Occipital lobe (tissue), 1 donor: ENCODE measurements at regions not wholly inside any gene's neighbourhood (a gene's known extent, or its start where the extent isn't known, plus 50 kb on each side); places are given as distances from the start of the nearest gene placed in this dataset.
"Not testable (repeated sequence)": the region's sequence is repeated elsewhere in the genome, so short reads cannot be mapped to it uniquely, and the experiment has no call there.

Experiments
- DNase-seq: peaks from one replicate; lab custom pipeline; 2025; lab: John Stamatoyannopoulos, UW

DNA sequence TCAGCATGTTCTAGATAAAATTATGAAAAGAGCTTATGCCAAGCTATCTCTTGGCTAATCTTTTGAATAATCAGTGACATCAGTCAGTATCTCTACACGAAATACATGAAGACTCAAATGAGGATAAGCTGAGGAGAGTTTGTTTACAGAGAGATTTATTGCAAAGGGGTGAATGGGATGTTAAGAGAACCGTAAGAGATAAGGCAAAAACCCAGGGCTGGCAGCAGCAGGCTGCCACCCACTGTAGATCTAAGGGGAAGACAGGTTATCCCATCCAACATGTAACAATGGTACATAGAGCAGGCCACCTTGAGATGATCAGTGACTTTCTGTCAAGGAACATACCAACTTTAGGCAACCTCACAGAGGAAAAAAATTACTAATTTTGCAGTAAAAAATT lies 432.1 kb upstream of the NR3C2 start:
- no peak for DNase-seq

DNA sequence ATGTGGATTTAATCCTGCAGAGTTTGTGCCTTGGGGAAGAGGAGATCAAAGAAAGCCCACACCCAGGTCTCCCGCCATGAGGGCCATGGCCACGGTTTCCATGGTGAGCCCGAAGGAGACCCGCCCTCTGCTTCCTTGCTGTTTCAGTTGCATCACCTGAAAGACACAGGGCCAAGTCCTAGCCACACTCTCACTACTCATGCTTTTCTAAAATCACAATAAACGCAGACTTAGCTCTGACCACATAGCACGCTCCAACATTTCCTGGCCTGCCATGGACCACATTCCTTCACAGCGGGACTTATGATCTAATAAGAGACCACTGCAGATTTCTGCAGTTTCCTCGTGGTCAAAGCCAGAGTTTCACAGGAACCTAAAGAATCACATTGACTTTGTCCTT lies 426.0 kb upstream of the NR3C2 start:
- DNase-seq = no peak

DNA sequence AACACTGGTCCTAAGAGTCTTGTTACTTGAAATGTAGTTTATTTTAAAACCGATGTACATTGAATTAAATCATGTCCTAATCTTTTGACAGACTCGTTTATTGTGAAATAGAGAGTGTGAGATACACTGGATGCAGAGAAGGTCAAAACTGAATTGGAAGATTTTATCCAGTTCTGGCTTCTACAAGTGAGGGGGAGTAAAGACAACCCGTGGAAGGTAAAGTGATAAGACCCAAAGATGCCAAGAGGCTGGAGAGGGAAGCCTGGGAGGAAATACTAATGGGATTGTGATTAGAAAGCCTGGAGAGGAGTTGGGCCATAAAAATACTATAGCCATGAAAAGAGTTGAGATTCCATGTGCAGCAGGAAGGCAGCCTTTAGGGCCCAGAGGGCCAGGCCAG lies 424.5 kb upstream of the NR3C2 start:
- DNase-seq = no peak

DNA sequence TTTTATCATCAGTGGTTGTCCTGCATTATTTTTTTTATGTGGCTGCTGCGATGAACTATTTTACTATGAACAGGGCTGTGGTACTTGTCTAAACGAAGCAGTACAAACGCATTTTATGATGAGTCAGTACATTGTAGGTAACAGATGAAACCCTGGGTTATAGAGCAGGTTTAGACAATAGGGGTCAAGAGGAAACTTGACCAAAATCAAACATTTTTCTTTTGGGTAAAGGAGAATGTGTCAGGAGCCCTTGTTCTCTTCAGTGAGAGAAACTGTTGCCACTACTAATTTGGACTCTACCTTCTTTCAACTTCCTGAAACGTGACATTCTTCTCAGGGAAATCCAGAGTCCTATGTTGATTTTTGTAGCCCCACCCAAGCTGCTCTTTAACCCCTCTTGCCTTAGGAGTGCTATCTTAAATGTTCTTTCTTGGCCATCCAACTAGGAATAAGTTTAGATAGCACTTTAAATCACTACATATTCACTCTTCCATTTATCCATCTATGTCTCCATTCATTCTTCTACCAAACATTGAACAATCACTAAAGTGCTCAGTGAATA lies 415.8 kb upstream of the NR3C2 start:
- DNase-seq = no peak

DNA sequence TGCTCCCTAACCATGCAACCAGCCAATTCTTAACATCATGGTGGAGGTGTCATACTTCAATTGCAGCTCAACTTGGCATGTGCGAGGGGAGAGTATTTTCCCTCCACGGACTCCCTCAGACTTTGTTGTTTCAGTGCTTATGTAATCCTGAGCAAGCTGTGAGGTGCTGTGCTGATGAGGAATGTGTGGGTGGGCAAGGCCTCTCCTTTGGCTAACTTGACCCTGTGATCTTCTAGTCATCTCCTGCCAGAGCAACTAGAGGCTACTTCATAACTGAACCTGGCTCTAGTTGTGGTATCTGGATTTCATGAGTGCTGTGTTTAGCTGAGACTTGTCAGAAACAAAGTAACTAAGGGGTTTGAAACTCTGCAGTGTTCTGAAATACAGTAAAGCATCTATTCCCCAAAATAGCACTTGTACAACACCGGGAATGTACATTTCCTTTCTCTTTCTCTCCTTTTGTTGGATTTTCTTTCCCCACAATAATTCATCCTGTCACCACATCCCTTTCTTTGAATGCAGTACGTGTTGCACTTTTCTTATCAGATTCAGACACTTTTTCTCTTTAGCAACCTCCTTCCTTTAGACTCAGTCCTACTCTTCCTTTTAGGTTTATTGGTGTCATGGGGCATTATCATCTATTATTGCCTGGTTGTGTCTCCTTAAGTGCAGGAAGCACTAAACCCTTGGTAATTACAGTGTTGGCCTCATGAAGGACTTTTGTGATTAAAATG lies 415.2 kb upstream of the NR3C2 start:
- DNase-seq = no peak

DNA sequence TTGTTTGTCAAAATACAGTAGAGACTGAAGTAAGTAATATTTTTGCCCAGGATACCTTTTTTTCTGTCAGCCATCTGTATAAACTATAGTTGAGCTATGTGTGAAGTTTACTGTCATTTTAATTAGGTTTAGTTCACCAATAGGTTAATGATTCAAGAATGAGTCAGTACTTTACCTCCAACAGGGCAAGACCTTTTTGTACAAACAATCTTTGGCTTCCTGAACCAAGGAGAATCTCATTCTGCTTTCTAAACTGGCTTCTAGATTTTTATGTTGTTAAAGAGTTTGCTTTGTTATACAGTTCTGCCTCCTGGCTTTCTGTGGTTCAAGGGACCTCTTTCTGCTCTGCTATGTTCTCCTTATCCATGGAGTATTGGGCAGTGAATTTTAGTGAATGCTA lies 412.0 kb upstream of the NR3C2 start:
- DNase-seq = no peak

DNA sequence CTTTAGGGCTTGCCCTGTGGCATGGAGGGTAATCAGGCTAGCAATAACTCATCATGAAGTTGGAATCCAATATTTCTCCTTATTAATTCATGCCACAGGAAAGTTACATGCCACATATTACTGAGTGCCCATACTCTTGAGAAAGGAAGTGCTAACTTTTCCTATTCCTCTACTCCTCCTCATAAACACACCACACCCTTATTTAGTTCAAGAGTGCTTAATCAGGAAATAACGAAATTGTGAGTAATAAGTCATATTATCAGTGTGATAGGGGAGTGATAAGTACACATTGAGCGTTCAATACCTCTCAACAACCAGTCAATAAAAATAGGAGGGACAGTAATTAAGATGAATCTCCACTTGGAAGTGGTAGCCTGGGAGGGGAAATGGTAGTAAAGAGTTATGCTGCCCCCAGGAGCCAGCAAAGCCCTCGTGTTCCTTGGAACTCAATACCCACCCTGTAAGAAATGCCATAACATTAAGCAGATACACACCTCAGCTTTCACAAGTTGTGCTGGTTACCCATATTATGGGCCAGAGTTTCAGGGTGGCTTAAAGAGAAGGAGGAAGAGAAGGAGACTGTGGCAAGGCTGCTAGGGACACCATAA lies 410.0 kb upstream of the NR3C2 start:
- DNase-seq = no peak

DNA sequence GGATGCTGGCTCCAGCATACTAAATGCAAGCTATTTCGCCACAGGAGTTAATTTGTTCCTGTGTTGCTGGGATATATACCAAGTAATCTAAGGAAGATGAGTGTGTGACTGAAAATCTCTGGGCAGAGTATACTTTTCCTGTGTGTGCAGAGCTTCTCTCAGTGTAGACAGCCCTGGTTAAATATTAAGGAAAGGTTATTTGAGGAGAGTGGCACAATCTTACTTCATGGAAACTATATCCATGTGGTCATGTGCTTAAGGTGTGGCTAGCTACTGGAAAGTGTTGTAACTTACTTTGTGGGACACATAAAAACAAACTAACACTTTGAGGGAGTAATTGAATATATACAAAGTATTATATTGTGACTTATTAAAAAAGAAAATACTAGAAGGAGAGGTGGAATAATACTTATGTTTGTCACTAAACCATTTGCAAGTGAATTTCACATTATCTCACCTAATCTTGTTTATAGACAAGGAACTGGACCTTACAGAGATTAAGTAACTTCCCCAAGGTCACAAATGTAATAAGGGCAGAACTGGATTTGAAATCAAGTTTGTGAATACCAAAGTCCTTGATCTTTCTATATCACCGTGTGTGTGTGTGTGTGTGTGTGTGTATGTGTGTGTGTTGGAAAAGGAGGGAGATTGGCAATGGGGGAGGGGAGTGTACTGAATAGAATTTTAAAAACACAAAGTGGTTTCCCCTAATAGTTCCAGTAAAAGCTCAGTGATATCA lies 408.2 kb upstream of the NR3C2 start:
- DNase-seq = no peak

DNA sequence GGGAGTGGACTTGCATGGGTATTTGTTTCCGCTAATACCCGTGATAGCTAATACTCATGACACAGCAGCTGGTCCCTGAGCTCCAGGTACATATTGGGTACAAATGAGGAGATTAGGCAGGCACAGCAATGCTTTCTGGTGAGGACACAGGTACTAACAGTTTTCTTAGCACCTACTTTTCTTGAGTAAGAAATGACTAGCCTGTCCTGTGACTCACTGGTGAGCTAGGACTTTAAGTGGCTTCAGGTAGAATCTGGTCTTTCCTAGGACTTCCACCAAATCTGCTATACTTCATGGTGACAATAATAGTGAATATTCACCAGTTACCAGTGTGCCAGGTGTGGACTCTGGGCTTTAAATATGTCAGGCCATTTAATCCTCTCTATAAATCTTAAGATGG lies 407.4 kb upstream of the NR3C2 start:
- DNase-seq = no peak

DNA sequence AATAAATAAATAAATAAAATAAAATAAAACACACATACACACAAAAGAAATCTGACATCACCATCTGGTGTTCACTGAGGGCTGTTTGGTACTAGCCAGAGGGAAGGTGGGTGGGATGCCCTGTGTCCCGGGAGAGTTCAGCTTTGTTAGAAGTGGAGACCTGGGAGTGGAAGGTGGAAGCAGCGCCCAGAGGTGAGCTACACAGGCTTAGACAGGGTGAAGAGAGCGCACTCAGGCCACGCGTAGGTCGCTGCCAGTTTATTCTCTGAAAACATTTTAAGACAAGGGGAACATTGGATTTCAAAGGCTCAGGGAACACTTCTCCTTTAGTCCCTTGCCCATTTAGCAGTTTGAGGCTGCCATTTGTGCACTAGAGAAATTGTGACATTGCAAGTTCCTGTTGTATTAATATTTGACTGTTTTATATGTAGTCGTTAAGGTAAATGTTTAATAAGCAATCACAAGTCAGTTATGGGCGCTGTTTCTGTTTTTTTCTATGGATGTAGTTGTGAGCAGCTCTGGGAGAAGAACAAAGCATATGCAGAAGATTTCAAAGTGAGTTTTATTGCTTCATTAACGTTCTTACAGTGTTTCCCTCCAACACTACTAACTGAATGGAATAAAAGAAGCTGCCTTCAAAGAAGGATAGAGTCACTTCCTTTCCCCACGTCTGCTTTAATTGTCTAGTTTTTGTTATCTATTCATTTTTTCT lies 405.5 kb upstream of the NR3C2 start:
- DNase-seq = no peak

DNA sequence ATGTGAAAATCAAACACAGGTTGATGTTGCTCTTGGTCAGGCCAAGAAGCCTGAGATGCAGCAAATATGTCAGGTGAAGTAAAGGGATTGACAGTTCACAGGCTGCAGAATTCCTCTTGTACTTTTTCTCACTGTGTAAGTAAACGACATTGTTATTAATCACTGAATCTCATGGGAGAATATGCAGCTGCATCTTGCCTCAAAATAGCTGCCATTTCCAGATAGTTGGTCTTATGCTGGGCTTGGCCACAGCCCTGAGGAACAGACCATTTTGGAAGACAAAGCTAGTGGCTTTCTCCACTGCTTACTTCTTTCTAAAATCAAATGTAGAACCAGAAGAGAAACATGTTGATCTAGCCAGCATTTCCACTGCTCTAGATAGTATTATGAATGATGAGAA lies 403.4 kb upstream of the NR3C2 start:
- no peak for DNase-seq

DNA sequence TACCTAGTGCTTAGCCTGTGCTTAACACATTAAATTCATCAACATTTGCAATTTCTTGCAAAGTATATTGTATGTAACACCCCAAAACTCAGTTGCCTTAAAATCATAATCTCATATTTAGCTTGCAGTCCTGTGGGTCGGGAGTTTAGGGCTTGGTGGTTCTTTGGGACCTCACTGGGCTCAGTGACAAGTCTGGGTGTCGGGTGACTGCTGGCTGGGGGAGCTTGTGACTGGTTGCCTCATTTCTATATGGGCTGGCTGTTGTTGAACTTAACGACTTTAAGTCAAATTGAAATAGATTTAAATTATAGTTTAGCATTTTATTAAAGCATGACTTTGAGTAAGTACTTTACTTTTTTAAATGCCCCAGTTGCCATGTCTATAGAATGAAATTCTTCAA lies 401.4 kb upstream of the NR3C2 start:
- DNase-seq = no peak

DNA sequence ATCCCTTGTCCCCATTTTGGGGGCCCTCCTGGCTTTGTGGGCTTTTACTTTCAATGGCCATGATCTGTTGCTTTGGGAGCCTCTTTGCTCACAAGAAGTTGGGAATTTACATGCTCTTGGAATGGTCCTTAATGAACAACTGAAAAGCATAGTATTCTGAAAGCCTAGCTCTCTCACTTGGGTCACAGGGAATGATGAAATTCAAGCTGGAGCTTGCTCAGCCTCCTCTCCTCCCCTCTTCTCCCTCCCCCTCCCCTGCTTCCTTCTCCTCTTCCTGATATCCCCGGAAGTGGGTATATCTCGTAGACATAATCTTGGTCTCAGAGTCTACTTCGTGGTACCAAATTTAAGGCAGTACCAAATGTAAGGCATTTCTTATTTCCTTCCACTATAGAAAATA lies 400.6 kb upstream of the NR3C2 start:
- DNase-seq = no peak

DNA sequence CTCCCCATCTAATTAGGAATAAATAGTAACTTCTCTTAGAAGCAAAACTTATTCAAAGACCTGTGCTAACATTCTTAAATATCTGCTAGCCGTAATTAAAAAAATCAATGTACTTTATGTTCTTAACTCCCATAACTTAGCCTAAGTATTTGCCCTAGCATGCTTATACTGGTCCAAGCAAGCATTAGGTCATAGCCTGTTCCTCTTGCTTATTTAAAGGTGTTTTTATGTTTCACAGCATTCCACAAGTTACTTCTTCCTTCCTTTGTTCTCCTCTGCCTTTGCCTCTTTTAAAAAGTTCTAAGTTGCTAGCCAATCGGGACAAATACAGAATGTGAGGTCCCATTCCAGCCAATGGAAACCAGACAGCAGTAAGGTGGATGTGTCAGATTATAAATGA lies 395.4 kb upstream of the NR3C2 start:
- DNase-seq = not testable (repeated sequence)

DNA sequence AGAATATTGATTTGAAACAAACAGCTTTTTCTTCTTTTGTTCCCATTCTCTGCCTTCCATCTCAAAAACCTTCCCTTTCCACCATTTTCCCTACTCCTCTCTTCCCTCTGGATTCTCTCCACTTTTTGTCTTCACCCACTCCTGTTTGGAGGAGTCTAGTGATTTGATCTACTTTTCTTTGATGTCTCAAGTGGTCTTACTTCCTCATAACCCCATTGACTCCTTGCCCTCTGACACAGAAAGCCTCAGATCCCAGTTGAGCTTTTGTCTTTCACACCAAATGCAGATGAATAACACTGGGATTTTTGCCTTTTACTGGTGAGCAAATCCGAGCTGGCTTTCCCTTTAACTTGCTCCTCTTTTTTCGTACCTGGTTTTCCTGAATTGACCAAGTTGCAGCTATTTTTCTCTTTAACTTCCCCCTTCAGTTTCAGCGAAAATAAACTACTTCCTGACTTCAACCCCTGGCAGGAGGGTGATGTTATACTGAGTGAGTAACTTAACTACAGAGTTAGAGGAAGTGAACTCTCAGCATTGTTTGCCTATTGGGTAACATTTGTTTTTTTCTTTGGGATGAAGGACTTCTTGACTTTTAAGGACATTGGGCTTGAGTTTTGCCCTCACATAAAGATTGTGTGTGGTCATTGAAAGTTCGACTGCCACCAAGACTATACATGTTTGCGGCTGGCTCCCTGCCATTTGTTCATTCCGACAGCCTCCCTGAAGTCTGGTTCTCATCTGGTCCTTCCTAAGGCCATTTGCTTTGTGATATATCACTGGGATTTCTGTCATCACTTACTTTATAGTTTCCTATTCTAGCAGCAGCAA lies 392.8 kb upstream of the NR3C2 start:
- DNase-seq = no peak

DNA sequence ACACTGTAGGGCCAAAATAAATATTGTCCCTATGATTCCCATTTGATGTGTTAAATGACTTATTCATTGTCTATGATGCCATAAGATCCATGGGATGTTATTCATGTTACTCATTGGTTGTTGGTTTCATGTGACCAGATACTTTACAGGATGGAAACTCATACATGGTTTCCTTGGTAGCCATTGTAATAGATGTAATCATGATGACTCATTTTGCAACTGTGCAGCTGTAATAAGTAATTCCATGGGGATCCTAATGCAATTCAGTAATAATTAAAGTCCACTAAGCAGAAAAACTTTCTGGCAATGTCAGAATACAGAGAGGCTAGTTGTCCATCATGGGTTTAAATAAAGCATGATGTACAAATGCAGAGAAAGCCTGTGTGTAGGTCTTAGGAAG lies 389.7 kb upstream of the NR3C2 start:
- DNase-seq = no peak

DNA sequence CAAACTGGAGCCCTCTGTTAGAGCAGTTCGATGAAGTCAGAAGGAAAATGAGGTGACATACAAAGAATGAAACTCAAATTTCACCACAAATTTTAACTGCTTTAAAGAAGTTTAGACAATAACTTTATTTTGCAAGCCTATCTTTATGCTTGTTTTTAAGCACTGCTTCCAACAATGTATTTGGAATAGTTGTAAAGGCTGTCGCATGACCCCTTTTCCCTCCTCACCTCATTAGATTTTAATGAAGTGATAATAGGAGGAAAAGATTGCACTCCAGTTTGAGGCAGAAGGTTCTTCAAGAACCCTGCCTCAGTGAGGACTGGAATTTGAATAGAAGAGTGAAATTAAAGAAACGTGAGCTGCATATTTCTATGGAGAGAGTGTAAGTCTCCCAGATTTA lies 386.1 kb upstream of the NR3C2 start:
- DNase-seq = no peak

DNA sequence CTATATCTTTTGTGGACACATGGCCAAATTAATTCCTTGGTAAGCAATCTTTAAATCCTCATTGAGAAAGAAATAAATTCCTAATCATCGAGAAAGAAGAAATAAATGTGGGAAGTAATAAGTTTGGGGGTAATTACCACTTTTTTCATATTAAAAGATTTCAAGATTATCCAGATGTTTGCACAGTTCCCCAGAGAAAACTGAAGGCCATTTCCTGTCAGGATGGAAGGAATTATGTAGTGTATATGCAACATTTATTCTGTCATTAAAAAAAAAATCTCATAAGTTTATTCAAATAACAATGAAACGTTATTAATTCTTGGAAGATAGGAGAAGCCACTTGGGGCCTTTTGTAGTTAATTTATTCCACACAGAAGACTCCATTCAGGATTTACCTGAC lies 385.6 kb upstream of the NR3C2 start:
- no peak for DNase-seq

DNA sequence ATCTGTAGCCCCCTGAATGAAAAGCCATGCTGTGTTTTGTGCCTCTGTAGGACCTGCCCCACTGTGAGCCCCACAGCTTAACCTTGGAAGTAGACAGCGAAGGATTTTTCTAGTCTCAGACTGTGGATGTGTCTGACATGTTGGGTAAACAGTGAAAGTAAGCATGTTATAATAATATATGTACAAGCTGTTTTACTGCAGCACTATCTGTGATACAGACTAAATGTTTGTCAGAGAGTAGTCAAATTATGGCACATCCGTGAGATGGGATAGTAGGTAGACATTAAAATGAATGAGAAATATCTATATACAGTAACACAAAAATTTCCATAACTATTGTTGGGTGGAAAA lies 381.2 kb upstream of the NR3C2 start:
- DNase-seq = no peak

DNA sequence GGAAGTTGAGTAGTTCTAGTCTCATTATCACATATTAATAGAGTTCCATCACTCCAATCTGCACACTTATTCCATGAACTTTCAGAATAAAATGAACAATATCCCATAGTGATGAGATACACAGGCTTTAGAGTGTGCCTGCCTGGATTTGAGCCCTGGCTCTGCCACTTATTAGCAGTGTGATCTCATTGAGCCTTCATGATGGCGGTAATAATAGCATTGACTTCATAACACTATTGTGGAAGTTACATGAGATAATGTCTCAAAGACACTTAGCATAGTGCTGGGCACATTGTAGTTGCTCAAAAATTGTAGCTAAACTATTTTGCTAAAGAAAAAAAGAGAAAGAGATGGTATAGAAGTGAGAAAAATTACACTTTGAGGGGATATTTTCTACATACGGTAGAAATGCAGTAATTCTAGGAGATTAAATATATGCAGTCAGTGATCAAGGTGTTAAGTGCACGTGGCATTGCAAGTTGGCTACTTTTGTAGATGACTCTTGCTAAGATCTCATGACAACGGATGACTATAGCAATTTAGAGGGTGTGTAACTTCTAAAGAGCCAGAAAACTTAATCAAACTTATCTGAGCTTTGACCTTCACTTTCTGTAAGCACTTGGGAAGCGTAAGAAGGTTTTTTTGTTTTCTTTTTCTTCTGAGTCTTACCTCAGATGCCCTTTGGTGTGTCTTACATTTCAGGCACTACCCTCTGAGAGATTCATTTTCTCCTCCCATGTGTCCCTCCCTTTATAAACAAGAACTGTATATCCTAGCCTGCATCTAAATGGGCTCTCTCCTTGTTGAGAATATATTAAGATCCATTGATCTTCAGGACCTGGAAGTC lies 380.6 kb upstream of the NR3C2 start:
- no peak for DNase-seq
